GM19025 (cell line): ENCODE measurements at regions not wholly inside any gene's neighbourhood (a gene's known extent, or its start where the extent isn't known, plus 50 kb on each side); places are given as distances from the start of the nearest gene placed in this dataset.

Source experiments
- ATAC-seq: cut with Tn5 transposase; IDR thresholded peaks from one replicate; pipeline ENCODE4 v1.9.1; 2021; ENCODE audit warnings: mild to moderate bottlenecking, low read depth, moderate library complexity; ENCODE audit not compliant: unreplicated experiment

- no peak for ATAC-seq
Observed at GRCh38 chr4:134422776-134423175, 221.2 kb upstream of the PABPC4L start.

GRCh38 chr4:134421734-134422133 lies 220.1 kb upstream of the PABPC4L start:
- no peak for ATAC-seq

GRCh38 chr4:134408897-134409296 lies 207.3 kb upstream of the PABPC4L start:
- no peak for ATAC-seq

GRCh38 chr4:134401798-134402197 lies 200.2 kb upstream of the PABPC4L start:
- ATAC-seq, result no peak

- no peak for ATAC-seq
Observed at GRCh38 chr4:134393592-134393991, 192.0 kb upstream of the PABPC4L start.

- ATAC-seq, result no peak
Observed at GRCh38 chr4:134390319-134390718, 188.7 kb upstream of the PABPC4L start.

- ATAC-seq, result no peak
Observed at GRCh38 chr4:134388351-134388750, 186.8 kb upstream of the PABPC4L start.

- no peak for ATAC-seq
Observed at GRCh38 chr4:134382478-134383227, 181.1 kb upstream of the PABPC4L start.

GRCh38 chr4:134375775-134376174 lies 174.2 kb upstream of the PABPC4L start:
- ATAC-seq, result no peak

GRCh38 chr4:134365852-134366251 lies 164.3 kb upstream of the PABPC4L start:
- no peak for ATAC-seq

- no peak for ATAC-seq
Observed at GRCh38 chr4:134364928-134365327, 163.3 kb upstream of the PABPC4L start.

GRCh38 chr4:134345244-134345643 lies 143.7 kb upstream of the PABPC4L start:
- no peak for ATAC-seq

GRCh38 chr4:134343656-134344055 lies 142.1 kb upstream of the PABPC4L start:
- ATAC-seq, result no peak

GRCh38 chr4:134343081-134343480 lies 141.5 kb upstream of the PABPC4L start:
- ATAC-seq, result no peak

GRCh38 chr4:134337574-134337973 lies 136.0 kb upstream of the PABPC4L start:
- no peak for ATAC-seq

GRCh38 chr4:134328741-134329140 lies 127.2 kb upstream of the PABPC4L start:
- no peak for ATAC-seq

GRCh38 chr4:134327274-134328122 lies 125.9 kb upstream of the PABPC4L start:
- ATAC-seq, result no peak

GRCh38 chr4:134326866-134327265 lies 125.3 kb upstream of the PABPC4L start:
- no peak for ATAC-seq

- ATAC-seq, result no peak
Observed at GRCh38 chr4:134324179-134324578, 122.6 kb upstream of the PABPC4L start.

- no peak for ATAC-seq
Observed at GRCh38 chr4:134320048-134320447, 118.5 kb upstream of the PABPC4L start.

GRCh38 chr4:134313591-134313990 lies 112.0 kb upstream of the PABPC4L start:
- ATAC-seq, result no peak

GRCh38 chr4:134309715-134310114 lies 108.1 kb upstream of the PABPC4L start:
- no peak for ATAC-seq
